ENCODE measurements at regions not wholly inside any gene's neighbourhood (a gene's known extent, or its start where the extent isn't known, plus 50 kb on each side); places are given as distances from the start of the nearest gene placed in this dataset.

DNA sequence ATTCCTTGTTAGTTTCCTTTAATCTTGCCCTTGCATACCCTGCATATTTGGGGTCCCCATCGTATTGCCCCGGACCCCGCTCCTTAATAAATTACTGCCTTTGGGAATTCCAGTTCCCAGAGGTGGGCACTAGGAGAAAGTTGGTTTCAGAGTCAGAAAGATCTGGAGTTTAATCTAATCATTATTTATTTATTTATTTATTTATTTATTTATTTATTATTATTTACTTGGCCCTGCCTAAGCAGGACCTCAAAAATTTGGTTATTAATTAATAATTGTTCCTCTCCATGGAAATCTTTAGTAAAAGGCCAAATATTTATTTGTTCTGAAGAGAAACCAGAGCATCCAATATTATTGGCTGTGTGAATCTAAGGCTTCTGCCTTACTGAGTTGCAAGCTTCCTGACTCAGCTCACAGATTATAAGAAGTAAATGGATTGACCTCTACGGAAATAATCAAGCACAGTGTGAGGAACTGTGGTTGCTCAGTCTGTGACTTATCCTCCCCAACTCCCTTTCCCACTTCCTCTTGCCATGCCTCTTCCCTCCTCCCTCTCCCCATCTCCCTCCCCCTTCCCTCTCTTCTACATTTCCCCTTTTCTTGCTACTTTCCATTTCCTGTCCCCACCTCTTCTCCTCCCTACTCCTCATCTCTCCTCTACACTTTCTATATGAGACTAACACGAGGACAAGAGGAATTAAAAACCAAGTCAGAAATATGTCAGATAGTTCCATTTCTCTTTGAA is 61.5 kb upstream of the AP1S2 start:
- Histone ChIP-seq H3K9me3 (ENCODE audit: low read depth, low read length) (no peaks in the 10 kb centered on the region), H3K27me3 (ENCODE audit: insufficient read depth, low read length) (no peaks in the 10 kb centered on the region), H3K4me1 (ENCODE audit: insufficient read depth, low read length) (peaks cover 57% of the 10 kb centered on the region), H3K4me3 (ENCODE audit: low read length) (no peak overlapping the region)

DNA sequence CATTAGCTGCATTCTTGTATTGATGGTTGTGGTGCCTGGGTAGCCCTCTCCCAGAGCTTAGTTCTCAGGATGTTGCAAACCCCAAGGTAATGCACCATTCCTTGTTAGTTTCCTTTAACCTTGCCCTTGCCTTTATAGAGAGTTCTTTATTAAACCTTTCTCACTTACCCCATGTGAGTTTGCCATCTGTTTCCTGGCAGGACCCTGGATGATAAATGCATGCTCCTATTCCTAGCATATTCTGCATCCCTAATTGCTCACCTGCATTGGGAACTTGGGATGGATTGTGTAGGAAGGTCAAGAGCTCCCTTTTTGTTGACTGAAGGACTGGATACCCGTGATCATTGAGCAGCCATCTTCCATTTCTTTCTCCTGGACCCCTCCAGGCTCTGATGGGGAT is 59.9 kb upstream of the AP1S2 start:
- H3K9me3 ChIP-seq (ENCODE audit: low read depth, low read length), result no peaks in the 10 kb centered on the region
- H3K4me1 ChIP-seq (ENCODE audit: insufficient read depth, low read length), result peaks cover 70% of the 10 kb centered on the region
- no peak overlapping the region for H3K4me3 ChIP-seq (ENCODE audit: low read length)
- no peaks in the 10 kb centered on the region for H3K27me3 ChIP-seq (ENCODE audit: insufficient read depth, low read length)

DNA sequence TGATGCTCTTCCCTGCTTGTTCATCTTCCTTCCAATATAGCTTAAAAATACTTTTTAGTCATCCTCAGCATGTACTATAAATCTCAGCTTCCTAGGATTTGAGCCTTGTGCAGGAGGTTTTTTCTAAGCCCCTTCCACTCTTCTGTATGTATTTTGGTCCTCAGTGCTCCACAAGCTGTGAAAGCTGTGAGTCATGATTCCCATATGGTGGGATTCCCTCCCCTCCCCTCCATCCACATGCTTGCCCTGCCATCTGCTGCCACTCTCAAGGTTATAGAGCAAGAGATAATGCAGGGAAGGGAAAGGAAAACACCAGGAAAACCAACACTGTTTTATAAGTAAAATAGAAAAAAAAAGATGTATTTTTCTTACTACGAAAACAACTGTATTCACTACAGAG is 58.5 kb upstream of the AP1S2 start:
- H3K4me3 ChIP-seq (ENCODE audit: low read length), result no peak overlapping the region
- H3K9me3 ChIP-seq (ENCODE audit: low read depth, low read length), result no peaks in the 10 kb centered on the region
- no peaks in the 10 kb centered on the region for H3K27me3 ChIP-seq (ENCODE audit: insufficient read depth, low read length)
- peaks cover 75% of the 10 kb centered on the region for H3K4me1 ChIP-seq (ENCODE audit: insufficient read depth, low read length)

DNA sequence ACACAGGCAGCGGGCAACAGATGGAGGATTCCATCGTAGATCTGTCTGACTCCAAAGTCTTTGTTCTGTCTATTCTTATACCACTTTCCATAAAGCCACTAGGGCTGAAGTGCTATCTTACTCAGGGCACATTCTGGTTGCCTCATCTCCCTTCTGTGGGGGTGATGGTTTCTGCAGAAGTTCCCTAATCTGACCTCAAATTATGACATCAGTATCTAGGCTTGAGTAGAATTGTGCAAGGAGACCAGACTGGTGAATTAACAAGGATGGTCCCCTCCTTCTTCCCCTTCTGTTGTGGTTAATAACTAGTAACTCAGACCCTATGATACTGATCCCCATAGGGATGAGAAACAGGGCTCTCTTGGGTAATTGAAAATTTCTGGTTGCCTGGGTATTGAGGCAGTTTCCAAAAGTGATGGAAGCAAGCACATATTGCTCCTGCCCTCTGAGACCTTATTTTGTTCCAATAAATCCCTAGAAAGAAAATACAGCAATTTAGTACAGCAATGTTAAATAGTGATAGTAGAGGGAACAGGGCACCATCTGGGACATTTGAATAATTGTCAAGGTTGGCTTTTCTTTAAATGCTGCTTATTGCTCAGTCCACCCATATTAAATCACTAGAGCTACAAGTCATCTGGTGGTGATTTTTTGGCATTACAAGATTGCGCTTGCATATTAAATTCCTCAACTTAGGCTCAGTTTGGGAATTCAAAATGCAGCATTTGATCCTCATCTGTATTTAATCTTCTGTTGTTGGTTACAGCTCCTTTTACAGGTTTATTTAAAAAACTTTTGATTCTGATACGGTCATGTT is 57.3 kb upstream of the AP1S2 start:
- Histone ChIP-seq H3K9me3 (ENCODE audit: low read depth, low read length) (no peaks in the 10 kb centered on the region), H3K4me3 (ENCODE audit: low read length) (no peak overlapping the region), H3K27me3 (ENCODE audit: insufficient read depth, low read length) (no peaks in the 10 kb centered on the region), H3K4me1 (ENCODE audit: insufficient read depth, low read length) (peaks cover 65% of the 10 kb centered on the region)

DNA sequence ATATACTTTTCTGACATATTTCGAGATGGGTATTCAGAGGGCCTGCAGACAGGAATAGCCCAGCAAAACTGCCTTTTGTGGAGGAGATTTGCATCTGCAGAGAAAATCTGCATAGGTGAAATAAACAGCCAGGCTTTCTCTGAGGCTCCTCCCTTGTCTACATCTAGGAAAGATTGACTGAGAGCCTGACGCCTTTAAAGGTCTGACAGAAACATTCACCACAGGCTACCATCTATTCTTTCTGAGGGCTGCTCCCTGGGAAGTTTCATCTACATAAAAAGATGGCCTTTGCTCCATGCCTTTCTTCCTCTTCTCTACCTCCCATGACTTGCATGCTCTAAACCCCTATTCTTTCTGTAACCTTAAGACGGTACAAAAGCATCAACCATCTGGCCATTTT is 55.0 kb upstream of the AP1S2 start:
- no peaks in the 10 kb centered on the region for H3K27me3 ChIP-seq (ENCODE audit: insufficient read depth, low read length)
- H3K9me3 ChIP-seq (ENCODE audit: low read depth, low read length), result no peaks in the 10 kb centered on the region
- H3K4me1 ChIP-seq (ENCODE audit: insufficient read depth, low read length), result peaks cover 46% of the 10 kb centered on the region
- H3K4me3 ChIP-seq (ENCODE audit: low read length), result no peak overlapping the region

DNA sequence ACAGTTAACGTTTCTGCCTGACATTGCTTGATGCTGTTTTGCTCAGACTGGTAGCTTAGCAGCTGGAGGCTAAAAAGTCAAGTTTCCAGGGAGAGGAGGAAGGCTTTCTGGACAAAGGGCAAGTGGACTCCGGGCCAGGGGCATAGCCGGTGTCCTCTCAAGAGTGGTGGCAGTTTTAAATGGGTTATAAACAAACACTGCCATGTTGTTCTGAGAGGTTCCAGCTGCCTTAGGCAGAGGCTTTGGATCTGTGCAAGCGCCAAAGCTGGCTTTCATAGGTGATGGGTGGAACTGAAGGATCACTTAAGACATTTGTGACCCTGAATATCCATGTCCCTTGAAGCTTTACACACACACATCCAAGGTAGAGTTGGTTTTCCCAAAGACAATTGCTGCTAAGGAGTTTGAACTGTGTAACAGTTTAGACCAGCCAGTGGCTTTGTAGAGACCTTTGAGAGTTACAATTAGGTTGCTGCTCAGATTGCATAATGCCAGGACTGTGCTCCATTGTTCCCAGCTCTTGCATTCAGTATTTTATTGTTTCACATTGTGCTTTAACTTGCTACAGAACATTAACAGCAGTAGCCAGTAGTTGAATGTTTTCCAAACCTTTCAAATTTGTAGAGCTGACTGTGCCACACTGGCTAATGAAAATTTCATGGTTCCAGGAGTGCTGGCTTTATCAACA is 54.1 kb upstream of the AP1S2 start:
- peaks cover 46% of the 10 kb centered on the region for H3K4me1 ChIP-seq (ENCODE audit: insufficient read depth, low read length)
- no peaks in the 10 kb centered on the region for H3K9me3 ChIP-seq (ENCODE audit: low read depth, low read length)
- H3K4me3 ChIP-seq (ENCODE audit: low read length), result no peak overlapping the region
- no peaks in the 10 kb centered on the region for H3K27me3 ChIP-seq (ENCODE audit: insufficient read depth, low read length)

DNA sequence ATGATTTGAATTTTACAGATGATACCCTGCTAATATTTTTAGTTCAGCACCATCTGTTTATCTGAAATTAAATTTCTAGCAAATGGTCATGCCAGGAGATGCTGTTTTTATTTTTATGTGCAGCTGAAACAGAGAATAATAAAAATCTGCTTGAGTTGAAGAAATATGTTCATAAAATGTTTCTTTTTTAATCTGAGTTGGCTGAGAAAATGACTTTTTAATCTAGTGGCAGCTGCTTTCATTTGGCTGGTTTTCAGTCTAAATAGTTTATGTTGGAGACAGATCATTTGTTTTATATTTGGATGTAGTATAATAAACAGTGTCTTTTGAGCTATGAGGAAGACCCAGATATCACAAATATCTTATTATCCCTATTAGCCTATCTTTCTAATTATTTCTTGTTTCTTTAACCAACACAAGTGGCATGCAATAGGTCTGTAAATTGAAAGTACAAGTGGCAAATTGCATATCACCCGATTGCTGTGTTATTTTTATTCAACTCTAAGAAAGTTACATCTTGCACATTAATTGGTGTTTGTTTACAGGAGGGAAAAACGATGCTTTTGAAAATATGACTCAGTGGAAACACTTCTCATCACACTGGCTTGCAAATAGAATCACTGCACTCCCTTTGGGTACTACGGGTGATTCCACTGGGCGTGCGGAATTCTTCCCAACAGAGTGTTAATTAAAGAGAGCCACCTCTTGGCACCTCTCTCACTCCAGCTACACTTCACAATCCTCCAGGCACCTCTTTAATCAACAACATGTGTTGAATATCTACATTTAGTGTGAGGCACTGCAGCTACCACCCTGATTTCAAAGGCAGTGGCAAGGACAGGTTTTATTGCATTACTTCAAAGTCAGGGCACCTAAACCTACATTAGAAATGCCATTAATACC is 51.7 kb upstream of the AP1S2 start:
- Histone ChIP-seq H3K9me3 (ENCODE audit: low read depth, low read length) (no peaks in the 10 kb centered on the region), H3K4me1 (ENCODE audit: insufficient read depth, low read length) (peaks cover 54% of the 10 kb centered on the region)

More for the DNA sequence above, 51.7 kb upstream of the AP1S2 start:
- H3K27me3 ChIP-seq (ENCODE audit: insufficient read depth, low read length), result no peaks in the 10 kb centered on the region
- H3K4me3 ChIP-seq (ENCODE audit: low read length), result no peak overlapping the region
